ENCODE measurements at regions not wholly inside any gene's neighbourhood (a gene's known extent, or its start where the extent isn't known, plus 50 kb on each side); places are given as distances from the start of the nearest gene placed in this dataset.

DNA sequence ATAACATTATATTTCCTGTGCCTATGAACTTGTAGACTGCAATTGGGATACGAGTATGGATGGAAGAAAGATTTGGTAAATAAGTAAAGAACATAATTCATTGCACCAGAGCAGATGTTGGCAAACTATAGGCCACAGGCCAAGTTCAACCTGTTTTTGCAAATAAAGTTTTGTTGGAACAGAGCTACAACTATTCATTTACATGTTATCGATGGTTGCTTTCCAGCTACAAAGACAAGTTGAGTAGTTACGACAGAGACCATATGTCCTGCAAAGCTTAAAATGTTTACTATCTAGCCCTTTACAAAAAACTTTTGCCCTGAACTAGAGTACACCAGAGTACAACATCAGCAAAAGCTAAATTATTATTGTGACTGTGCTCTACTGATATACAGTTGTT lies 169.1 kb upstream of the DMAC1 start:
- no peak for DNase-seq (ENCODE audit: low read depth)
- H3K4me3 ChIP-seq (replicated peaks; ENCODE audit: low read depth, low read length): no peak overlapping the region
- TF ChIP-seq, protein P1, sequence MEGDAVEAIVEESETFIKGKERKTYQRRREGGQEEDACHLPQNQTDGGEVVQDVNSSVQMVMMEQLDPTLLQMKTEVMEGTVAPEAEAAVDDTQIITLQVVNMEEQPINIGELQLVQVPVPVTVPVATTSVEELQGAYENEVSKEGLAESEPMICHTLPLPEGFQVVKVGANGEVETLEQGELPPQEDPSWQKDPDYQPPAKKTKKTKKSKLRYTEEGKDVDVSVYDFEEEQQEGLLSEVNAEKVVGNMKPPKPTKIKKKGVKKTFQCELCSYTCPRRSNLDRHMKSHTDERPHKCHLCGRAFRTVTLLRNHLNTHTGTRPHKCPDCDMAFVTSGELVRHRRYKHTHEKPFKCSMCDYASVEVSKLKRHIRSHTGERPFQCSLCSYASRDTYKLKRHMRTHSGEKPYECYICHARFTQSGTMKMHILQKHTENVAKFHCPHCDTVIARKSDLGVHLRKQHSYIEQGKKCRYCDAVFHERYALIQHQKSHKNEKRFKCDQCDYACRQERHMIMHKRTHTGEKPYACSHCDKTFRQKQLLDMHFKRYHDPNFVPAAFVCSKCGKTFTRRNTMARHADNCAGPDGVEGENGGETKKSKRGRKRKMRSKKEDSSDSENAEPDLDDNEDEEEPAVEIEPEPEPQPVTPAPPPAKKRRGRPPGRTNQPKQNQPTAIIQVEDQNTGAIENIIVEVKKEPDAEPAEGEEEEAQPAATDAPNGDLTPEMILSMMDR (IDR thresholded peaks at IDR 0.05; ENCODE audit: low read length, missing control alignments): no peak

DNA sequence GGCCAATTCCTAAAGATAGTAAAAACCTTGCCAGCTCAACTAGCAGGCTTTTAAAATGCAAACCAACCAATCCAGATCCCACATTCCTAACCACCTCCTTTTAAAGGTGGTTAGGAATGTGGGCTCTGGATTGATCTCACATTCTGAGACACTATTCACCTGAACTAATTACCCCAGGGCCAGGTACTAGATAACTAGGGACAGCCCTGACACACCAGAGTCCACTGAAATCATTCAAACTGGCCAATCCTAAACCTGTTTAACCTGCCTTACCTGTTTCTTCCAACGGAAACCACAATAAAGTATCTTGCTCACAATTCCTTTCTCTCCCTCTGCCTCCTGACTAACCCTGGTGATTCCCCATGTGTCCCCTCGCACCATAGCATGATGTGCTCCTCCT lies 168.3 kb upstream of the DMAC1 start:
- no peak for DNase-seq (ENCODE audit: low read depth)
- H3K4me3 ChIP-seq (replicated peaks; ENCODE audit: low read depth, low read length): no peak overlapping the region
- TF ChIP-seq, protein P1 (IDR thresholded peaks at IDR 0.05; ENCODE audit: low read length, missing control alignments): no peak

DNA sequence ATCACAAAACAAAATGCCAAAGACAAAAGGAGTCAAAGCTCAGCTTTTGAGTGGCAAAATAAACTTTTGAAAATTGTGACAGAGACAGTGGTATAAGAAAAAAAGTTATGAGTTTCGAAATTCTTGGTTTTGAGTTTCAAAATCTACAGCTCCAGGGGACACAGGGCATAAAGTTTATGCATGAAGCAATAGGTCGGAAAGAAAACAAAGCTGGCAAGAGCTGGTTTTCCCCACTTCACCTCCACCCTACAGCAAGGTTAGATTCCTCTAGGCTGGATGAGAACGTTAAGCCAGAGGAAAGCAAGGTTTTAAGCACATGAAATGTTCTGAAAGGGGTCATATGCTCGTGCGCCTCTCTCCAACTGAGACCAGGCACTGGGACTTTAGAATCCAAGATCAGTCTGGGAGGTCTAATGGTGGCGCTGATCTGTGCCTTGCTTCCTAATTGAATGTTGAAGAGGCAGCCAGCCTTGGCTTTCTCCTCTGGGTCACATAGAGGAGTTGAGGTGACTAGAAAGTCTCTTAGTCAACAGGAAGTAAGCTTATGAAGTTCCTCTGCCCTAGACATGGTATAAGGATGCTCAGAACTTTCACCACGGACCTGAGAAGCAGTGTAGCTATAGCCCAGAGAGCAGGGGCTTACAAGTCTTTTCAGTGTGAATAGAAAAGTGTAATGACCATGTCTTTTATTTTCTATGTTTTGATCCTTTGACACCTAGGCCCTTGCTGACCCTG lies 167.7 kb upstream of the DMAC1 start:
- no peak for DNase-seq (ENCODE audit: low read depth)
- TF ChIP-seq, protein P1 (IDR thresholded peaks at IDR 0.05; ENCODE audit: low read length, missing control alignments): no peak
- no peak overlapping the region for H3K4me3 ChIP-seq (replicated peaks; ENCODE audit: low read depth, low read length)

DNA sequence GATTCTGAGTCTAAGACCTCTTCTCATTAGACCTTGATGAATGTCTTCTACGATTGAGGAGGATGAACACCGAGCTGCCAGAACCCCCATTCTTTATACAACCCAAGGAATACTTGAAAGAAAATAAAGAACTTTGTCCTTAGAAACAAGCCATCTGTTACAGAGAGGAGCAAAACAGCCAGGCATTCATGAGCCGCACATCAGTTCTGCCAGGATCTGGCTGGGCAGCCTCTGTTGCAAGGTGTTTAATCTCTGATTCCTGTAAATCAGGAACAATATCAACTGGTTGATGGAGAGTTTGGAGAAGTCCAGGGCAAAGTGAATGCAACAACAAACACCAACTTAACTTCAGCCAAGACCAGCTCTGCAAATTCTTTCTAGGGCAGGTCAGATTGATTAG lies 165.5 kb upstream of the DMAC1 start:
- DNase-seq (ENCODE audit: low read depth): no peak
- TF ChIP-seq, protein P1 (IDR thresholded peaks at IDR 0.05; ENCODE audit: low read length, missing control alignments): no peak
- no peak overlapping the region for H3K4me3 ChIP-seq (replicated peaks; ENCODE audit: low read depth, low read length)

DNA sequence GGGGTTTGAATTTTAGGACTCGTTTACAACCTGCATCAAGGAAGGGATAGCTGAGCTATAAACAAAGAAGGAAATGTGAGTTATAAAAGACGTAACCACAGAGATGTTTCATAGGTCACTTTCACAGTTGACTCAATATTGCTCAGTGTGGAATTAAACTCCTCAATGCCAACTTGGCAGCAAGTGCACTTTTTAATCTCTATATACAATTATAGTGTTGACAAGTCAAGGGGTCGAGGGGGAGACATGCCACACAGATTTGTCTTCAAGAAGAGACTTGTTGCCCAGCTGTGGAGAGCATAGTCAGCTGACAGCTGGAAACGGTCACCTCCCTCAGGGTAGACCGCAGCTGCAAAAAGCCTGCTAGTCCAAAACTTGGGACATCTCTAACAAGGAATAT lies 163.4 kb upstream of the DMAC1 start:
- TF ChIP-seq, protein P1 (IDR thresholded peaks at IDR 0.05; ENCODE audit: low read length, missing control alignments): no peak
- no peak for DNase-seq (ENCODE audit: low read depth)
- no peak overlapping the region for H3K4me3 ChIP-seq (replicated peaks; ENCODE audit: low read depth, low read length)

DNA sequence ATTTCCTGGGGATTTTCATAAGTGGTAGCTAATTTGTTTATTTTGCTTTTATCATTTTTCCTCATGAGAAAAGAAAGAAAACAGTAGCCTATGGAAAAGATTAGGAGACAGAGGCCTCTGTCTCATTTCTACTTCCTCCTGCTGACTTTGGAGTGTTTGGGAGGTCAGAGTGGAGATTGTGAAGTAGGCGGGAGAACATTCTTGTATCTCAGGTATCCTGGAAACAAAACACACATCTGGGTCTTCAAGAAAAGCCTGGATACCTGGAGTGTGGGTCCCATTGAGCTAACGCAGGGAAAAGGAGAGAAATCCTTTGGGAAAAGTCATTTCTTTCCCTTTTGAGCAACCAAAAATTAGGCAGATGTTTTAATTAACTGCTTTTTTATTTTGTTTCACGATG lies 161.5 kb upstream of the DMAC1 start:
- H3K4me3 ChIP-seq (replicated peaks; ENCODE audit: low read depth, low read length): no peak overlapping the region
- no peak for DNase-seq (ENCODE audit: low read depth)
- TF ChIP-seq, protein P1 (IDR thresholded peaks at IDR 0.05; ENCODE audit: low read length, missing control alignments): no peak
